GM23338 (cell line): ENCODE measurements at regions not wholly inside any gene's neighbourhood (a gene's known extent, or its start where the extent isn't known, plus 50 kb on each side); places are given as distances from the start of the nearest gene placed in this dataset.

Source experiments
- EZH2 ChIP-seq: fragments of 200-600 bp; sonication (generic); IDR thresholded peaks from one replicate; pipeline ENCODE4 v1.8.0; 2017; ENCODE audit warnings: antibody characterized with exemption, mild to moderate bottlenecking, low read depth; ENCODE audit not compliant: unreplicated experiment
- EZH2phosphoT487 ChIP-seq: fragments of 200-600 bp; sonication (generic); IDR thresholded peaks from one replicate; pipeline ENCODE4 v1.8.1; 2018; ENCODE audit warnings: antibody characterized with exemption; ENCODE audit not compliant: unreplicated experiment
- TF ChIP-seq, protein P1 (sequence below), 2 experiments: fragments of 200-600 bp in 1 of 2; sonication (generic) in 1 of 2; conservative IDR thresholded peaks; 2 replicates each; pipeline versions ENCODE4 v1.5.1 to v1.6.1; 2016 to 2017; ENCODE audit warnings: antibody characterized with exemption in 2 of 2, low read depth in 2 of 2, mild to moderate bottlenecking in 2 of 2, moderate library complexity in 1 of 2
- TF ChIP-seq, protein P2 (sequence below): IDR thresholded peaks from one replicate; pipeline ENCODE4 v1.6.1; 2018; ENCODE audit warnings: antibody characterized with exemption; ENCODE audit not compliant: unreplicated experiment

DNA sequence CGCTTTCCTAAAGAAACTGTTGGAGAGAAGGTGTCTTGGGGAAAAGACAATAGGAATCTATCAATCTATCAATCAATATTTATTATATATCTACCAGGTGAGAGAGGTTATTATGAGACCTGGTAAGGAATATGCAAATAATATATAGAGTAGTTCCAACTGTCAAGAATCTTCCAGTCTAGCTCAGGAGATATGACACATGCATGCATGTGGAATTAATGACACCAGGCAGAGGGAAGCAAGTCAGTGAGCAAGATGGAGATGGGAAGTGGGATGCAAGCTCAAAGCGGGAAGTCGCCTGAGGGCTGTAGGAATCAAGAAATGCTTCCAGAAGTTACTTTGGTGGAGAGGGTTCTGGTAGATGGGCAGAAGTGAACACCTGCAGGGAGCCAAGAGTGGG lies 187.4 kb upstream of the NRP1 start:
- no peak for TF ChIP-seq EZH2
- TF ChIP-seq, protein P1, sequence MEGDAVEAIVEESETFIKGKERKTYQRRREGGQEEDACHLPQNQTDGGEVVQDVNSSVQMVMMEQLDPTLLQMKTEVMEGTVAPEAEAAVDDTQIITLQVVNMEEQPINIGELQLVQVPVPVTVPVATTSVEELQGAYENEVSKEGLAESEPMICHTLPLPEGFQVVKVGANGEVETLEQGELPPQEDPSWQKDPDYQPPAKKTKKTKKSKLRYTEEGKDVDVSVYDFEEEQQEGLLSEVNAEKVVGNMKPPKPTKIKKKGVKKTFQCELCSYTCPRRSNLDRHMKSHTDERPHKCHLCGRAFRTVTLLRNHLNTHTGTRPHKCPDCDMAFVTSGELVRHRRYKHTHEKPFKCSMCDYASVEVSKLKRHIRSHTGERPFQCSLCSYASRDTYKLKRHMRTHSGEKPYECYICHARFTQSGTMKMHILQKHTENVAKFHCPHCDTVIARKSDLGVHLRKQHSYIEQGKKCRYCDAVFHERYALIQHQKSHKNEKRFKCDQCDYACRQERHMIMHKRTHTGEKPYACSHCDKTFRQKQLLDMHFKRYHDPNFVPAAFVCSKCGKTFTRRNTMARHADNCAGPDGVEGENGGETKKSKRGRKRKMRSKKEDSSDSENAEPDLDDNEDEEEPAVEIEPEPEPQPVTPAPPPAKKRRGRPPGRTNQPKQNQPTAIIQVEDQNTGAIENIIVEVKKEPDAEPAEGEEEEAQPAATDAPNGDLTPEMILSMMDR (conservative IDR thresholded peaks at IDR 0.05; ENCODE audit: low read depth in 2 of 2) = no peak
- TF ChIP-seq, protein P2, sequence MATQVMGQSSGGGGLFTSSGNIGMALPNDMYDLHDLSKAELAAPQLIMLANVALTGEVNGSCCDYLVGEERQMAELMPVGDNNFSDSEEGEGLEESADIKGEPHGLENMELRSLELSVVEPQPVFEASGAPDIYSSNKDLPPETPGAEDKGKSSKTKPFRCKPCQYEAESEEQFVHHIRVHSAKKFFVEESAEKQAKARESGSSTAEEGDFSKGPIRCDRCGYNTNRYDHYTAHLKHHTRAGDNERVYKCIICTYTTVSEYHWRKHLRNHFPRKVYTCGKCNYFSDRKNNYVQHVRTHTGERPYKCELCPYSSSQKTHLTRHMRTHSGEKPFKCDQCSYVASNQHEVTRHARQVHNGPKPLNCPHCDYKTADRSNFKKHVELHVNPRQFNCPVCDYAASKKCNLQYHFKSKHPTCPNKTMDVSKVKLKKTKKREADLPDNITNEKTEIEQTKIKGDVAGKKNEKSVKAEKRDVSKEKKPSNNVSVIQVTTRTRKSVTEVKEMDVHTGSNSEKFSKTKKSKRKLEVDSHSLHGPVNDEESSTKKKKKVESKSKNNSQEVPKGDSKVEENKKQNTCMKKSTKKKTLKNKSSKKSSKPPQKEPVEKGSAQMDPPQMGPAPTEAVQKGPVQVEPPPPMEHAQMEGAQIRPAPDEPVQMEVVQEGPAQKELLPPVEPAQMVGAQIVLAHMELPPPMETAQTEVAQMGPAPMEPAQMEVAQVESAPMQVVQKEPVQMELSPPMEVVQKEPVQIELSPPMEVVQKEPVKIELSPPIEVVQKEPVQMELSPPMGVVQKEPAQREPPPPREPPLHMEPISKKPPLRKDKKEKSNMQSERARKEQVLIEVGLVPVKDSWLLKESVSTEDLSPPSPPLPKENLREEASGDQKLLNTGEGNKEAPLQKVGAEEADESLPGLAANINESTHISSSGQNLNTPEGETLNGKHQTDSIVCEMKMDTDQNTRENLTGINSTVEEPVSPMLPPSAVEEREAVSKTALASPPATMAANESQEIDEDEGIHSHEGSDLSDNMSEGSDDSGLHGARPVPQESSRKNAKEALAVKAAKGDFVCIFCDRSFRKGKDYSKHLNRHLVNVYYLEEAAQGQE = no peak
- no peak for TF ChIP-seq EZH2phosphoT487
